Stimulated activated CD8-positive, alpha-beta memory T cell treated with anti-CD3 and anti-CD28 coated beads, Interleukin-7, amount 100 ng/mL, for 48 hours (primary cell): ENCODE measurements at regions not wholly inside any gene's neighbourhood (a gene's known extent, or its start where the extent isn't known, plus 50 kb on each side); places are given as distances from the start of the nearest gene placed in this dataset.

Experiments
- DNase-seq, 2 donors: peaks; one replicate each; pipeline ENCODE4 v3.0.0-alpha.2; 2020; ENCODE audit warnings: low read depth in 1 of 2; ENCODE audit errors: extremely low read depth in 1 of 2

- no peak for DNase-seq
Observed at GRCh38 chr12:92556637-92557421, 146.0 kb upstream of the PLEKHG7 start.

GRCh38 chr12:92556141-92556540 is 146.6 kb upstream of the PLEKHG7 start:
- no peak for DNase-seq

GRCh38 chr12:92554158-92555073 is 148.4 kb upstream of the PLEKHG7 start:
- no peak for DNase-seq

GRCh38 chr12:92553389-92553788 is 149.4 kb upstream of the PLEKHG7 start:
- no peak for DNase-seq

- no peak for DNase-seq
Observed at GRCh38 chr12:92552412-92553108, 150.2 kb upstream of the PLEKHG7 start.

- peak; percentile 20 to 60 for DNase-seq
Observed at GRCh38 chr12:92551853-92552397, 150.9 kb upstream of the PLEKHG7 start.

- DNase-seq, result no peak
Observed at GRCh38 chr12:92551210-92551609, 151.6 kb upstream of the PLEKHG7 start.

- no peak for DNase-seq
Observed at GRCh38 chr12:92550661-92551060, 152.1 kb upstream of the PLEKHG7 start.

GRCh38 chr12:92550254-92550653 is 152.5 kb upstream of the PLEKHG7 start:
- no peak for DNase-seq

- DNase-seq, result no peak
Observed at GRCh38 chr12:92549516-92549915, 153.3 kb upstream of the PLEKHG7 start.

GRCh38 chr12:92547906-92548305 is 154.9 kb upstream of the PLEKHG7 start:
- DNase-seq, result no peak

- DNase-seq, result no peak
Observed at GRCh38 chr12:92547420-92547819, 155.4 kb upstream of the PLEKHG7 start.

- DNase-seq, result no peak
Observed at GRCh38 chr12:92546635-92547348, 156.0 kb upstream of the PLEKHG7 start.

GRCh38 chr12:92546259-92546634 is 156.5 kb upstream of the PLEKHG7 start:
- no peak for DNase-seq

GRCh38 chr12:92544322-92544721 is 158.5 kb upstream of the PLEKHG7 start:
- DNase-seq, result no peak

GRCh38 chr12:92543840-92544239 is 158.9 kb upstream of the PLEKHG7 start:
- no peak for DNase-seq

GRCh38 chr12:92543359-92543758 is 159.4 kb upstream of the PLEKHG7 start:
- no peak for DNase-seq

GRCh38 chr12:92541731-92542130 is 161.1 kb upstream of the PLEKHG7 start:
- DNase-seq, result no peak

GRCh38 chr12:92540782-92541423 is 161.9 kb upstream of the PLEKHG7 start:
- DNase-seq, result no peak
